SK-N-MC (cell line): ENCODE measurements at regions not wholly inside any gene's neighbourhood (a gene's known extent, or its start where the extent isn't known, plus 50 kb on each side); places are given as distances from the start of the nearest gene placed in this dataset.

Experiments
- EZH2 ChIP-seq: fragments of 200-600 bp; sonication (generic); IDR thresholded peaks from one replicate; pipeline ENCODE4 v1.6.1; 2017; ENCODE audit warnings: antibody characterized with exemption
- POLR2AphosphoS5 ChIP-seq: IDR thresholded peaks from 2 replicates; pipeline ENCODE4 v1.6.1; 2012; ENCODE audit warnings: mild to moderate bottlenecking, low read depth, low read length, borderline replicate concordance

GRCh38 chr4:56260320-56260719, 127.0 kb downstream of the AASDH start:
- TF ChIP-seq POLR2AphosphoS5 = no peak
- TF ChIP-seq EZH2 = no peak
